H1 (cell line): ENCODE measurements at regions not wholly inside any gene's neighbourhood (a gene's known extent, or its start where the extent isn't known, plus 50 kb on each side); places are given as distances from the start of the nearest gene placed in this dataset.

Experiments
- CTCF ChIA-PET: fragments of 300-600 bp; sonication (Branson Sonifier 250); formaldehyde crosslinking; loops from one replicate; lab custom pipeline; 2021; ENCODE audit not compliant: partially characterized antibody; lab: Charles Lee
- POLR2A ChIA-PET: fragments of 300-600 bp; sonication (Branson Sonifier 250); formaldehyde crosslinking; loops from one replicate; lab custom pipeline; 2021; ENCODE audit warnings: inconsistent platforms; ENCODE audit not compliant: partially characterized antibody; lab: Charles Lee
- DNase-seq, 2 experiments: peaks; one replicate each; pipeline versions ENCODE4 v3.0.0 to v3.0.0-alpha.2; 2010 to 2022; ENCODE audit warnings: low spot score in 2 of 2, low read depth in 1 of 2, mixed read lengths in 1 of 2
- FAIRE-seq: peaks from 2 replicates; lab custom pipeline; 2011; peaks lifted over from hg19 to GRCh38; lab: Jason Lieb, UNC
- H2AFZ ChIP-seq: 2 replicates; pipeline ENCODE4 v1.8.1; 2012; ENCODE audit warnings: low read length, inconsistent platforms
- H2AK5ac ChIP-seq: 2 replicates; pipeline ENCODE4 v1.6.1; 2013; ENCODE audit warnings: low read depth, low read length
- H2BK120ac ChIP-seq: replicated peaks from 2 replicates; pipeline ENCODE3; 2013; ENCODE audit warnings: low read depth, low read length, inconsistent platforms
- H2BK12ac ChIP-seq: 2 replicates; pipeline ENCODE4 v1.6.1; 2013; ENCODE audit warnings: low read depth, low read length
- H2BK15ac ChIP-seq: 2 replicates; pipeline ENCODE4 v1.6.1; 2013; ENCODE audit warnings: low read length
- H2BK20ac ChIP-seq: 2 replicates; pipeline ENCODE4 v1.6.1; 2013; ENCODE audit warnings: low read length
- H2BK5ac ChIP-seq: 2 replicates; pipeline ENCODE4 v1.6.1; 2013; ENCODE audit warnings: low read depth, low read length
- H3K14ac ChIP-seq: 2 replicates; pipeline ENCODE4 v1.6.1; 2013; ENCODE audit warnings: inconsistent platforms; ENCODE audit not compliant: insufficient read length
- H3K18ac ChIP-seq: 2 replicates; pipeline ENCODE4 v1.6.1; 2013; ENCODE audit warnings: low read length; ENCODE audit errors: extremely low read depth
- H3K23ac ChIP-seq: 2 replicates; pipeline ENCODE4 v1.6.1; 2013; ENCODE audit warnings: inconsistent platforms; ENCODE audit not compliant: insufficient read length
- H3K23me2 ChIP-seq: 2 replicates; pipeline ENCODE4 v1.6.1; 2013; ENCODE audit warnings: low read depth, low read length
- H3K27ac ChIP-seq: 2 replicates; pipeline ENCODE4 v1.6.1; 2011; ENCODE audit warnings: low read depth, low read length, inconsistent platforms
- H3K27me3 ChIP-seq, 4 experiments: replicated peaks in 1 of 4; 1 replicate in 1 of 4; 2 replicates in 3 of 4; pipeline versions ENCODE4 v1.6.1 to v1.8.1; 2011 to 2013; ENCODE audit warnings: low read length in 3 of 4, mild to moderate bottlenecking in 3 of 4, inconsistent platforms in 2 of 4, mixed read lengths in 2 of 4, moderate library complexity in 1 of 4; ENCODE audit not compliant: control insufficient read depth in 3 of 4, insufficient read depth in 3 of 4; ENCODE audit errors: extremely low read depth in 1 of 4
- H3K36me3 ChIP-seq, 4 experiments: 2 replicates each; pipeline versions ENCODE4 v1.6.1 to v1.8.1; 2011 to 2013; ENCODE audit warnings: mild to moderate bottlenecking in 4 of 4, low read length in 3 of 4, moderate library complexity in 2 of 4, control low read depth in 1 of 4, inconsistent platforms in 1 of 4; ENCODE audit not compliant: insufficient read depth in 4 of 4, control insufficient read depth in 2 of 4
- H3K4ac ChIP-seq: replicated peaks from 2 replicates; pipeline ENCODE3; 2013; ENCODE audit warnings: low read length, low read depth, mixed read lengths, inconsistent platforms; ENCODE audit not compliant: insufficient read length
- H3K4me1 ChIP-seq, 4 experiments: replicated peaks in 1 of 4; 1 replicate in 1 of 4; 2 replicates in 3 of 4; pipeline versions ENCODE4 v1.6.1 to v1.8.1; 2011 to 2013; ENCODE audit warnings: low read length in 3 of 4, inconsistent platforms in 2 of 4, mixed read lengths in 1 of 4; ENCODE audit not compliant: insufficient read depth in 4 of 4, control insufficient read depth in 3 of 4
- H3K4me2 ChIP-seq, 2 experiments: 2 replicates each; pipeline versions ENCODE4 v1.6.1 to v1.8.1; 2011 to 2013; ENCODE audit warnings: low read depth in 2 of 2, low read length in 2 of 2, control low read depth in 1 of 2, inconsistent platforms in 1 of 2, mild to moderate bottlenecking in 1 of 2; ENCODE audit not compliant: insufficient read depth in 1 of 2
- H3K4me3 ChIP-seq, 4 experiments: fragments of 200-600, 300-600 bp in 1 of 4; sonication (generic), shearing (Covaris generic), sonication (Bioruptor Twin) in 1 of 4; 2 replicates each; pipeline versions ENCODE4 v1.5.1 to v1.8.1; 2011 to 2016; ENCODE audit warnings: low read length in 4 of 4, low read depth in 3 of 4, control low read depth in 2 of 4, inconsistent platforms in 2 of 4, mild to moderate bottlenecking in 2 of 4, mixed read lengths in 1 of 4, moderate library complexity in 1 of 4; ENCODE audit not compliant: insufficient read depth in 2 of 4; ENCODE audit errors: extremely low read depth in 1 of 4
- H3K56ac ChIP-seq: replicated peaks from 2 replicates; pipeline ENCODE3; 2013; ENCODE audit warnings: low read depth, mild to moderate bottlenecking, mixed read lengths, low read length, inconsistent platforms; ENCODE audit not compliant: insufficient read length
- H3K79me1 ChIP-seq: 2 replicates; pipeline ENCODE4 v1.6.1; 2013; ENCODE audit warnings: low read depth, low read length, control low read depth
- H3K79me2 ChIP-seq, 2 experiments: 2 replicates each; pipeline versions ENCODE4 v1.6.1 to v1.8.1; 2012 to 2013; ENCODE audit warnings: low read length in 2 of 2, mild to moderate bottlenecking in 2 of 2, inconsistent platforms in 1 of 2; ENCODE audit not compliant: insufficient read depth in 2 of 2, control insufficient read depth in 1 of 2
- H3K9ac ChIP-seq, 4 experiments: replicated peaks in 1 of 4; 1 replicate in 1 of 4; 2 replicates in 3 of 4; pipeline versions ENCODE4 v1.6.1 to v1.8.1; 2011 to 2013; ENCODE audit warnings: low read depth in 3 of 4, low read length in 3 of 4, control low read depth in 2 of 4, mild to moderate bottlenecking in 2 of 4, moderate library complexity in 2 of 4, inconsistent platforms in 1 of 4; ENCODE audit errors: extremely low read depth in 1 of 4
- H3K9me3 ChIP-seq, 2 experiments: 2 replicates each; pipeline versions ENCODE4 v1.6.1 to v1.8.1; 2012 to 2013; ENCODE audit warnings: mild to moderate bottlenecking in 2 of 2, moderate library complexity in 2 of 2, control low read depth in 1 of 2, inconsistent platforms in 1 of 2, low read depth in 1 of 2, low read length in 1 of 2, mixed read lengths in 1 of 2; ENCODE audit not compliant: insufficient read depth in 2 of 2
- H4K20me1 ChIP-seq, 2 experiments: replicated peaks in 1 of 2; 2 replicates each; pipeline versions ENCODE3 to v1.8.1; 2011 to 2013; ENCODE audit warnings: inconsistent platforms in 2 of 2, low read length in 2 of 2, mild to moderate bottlenecking in 1 of 2; ENCODE audit not compliant: insufficient read depth in 2 of 2, control insufficient read depth in 1 of 2
- H4K5ac ChIP-seq: 2 replicates; pipeline ENCODE4 v1.6.1; 2013; ENCODE audit warnings: low read length, low read depth, mixed read lengths, inconsistent platforms; ENCODE audit not compliant: insufficient read length
- H4K8ac ChIP-seq: 2 replicates; pipeline ENCODE4 v1.8.0; 2013; ENCODE audit warnings: mild to moderate bottlenecking, moderate library complexity, low read length, inconsistent platforms; ENCODE audit not compliant: insufficient read depth; ENCODE audit errors: extremely low read depth
- H4K91ac ChIP-seq: replicated peaks from 2 replicates; pipeline ENCODE3; 2013; ENCODE audit warnings: low read length, mixed read lengths, inconsistent platforms; ENCODE audit not compliant: insufficient read length
- ASH2L ChIP-seq: fragments of 200-600, 300-600 bp; sonication (generic); IDR thresholded peaks from one replicate; pipeline ENCODE4 v1.7.1; 2017; ENCODE audit warnings: low read length
- CBX8 ChIP-seq: fragments of 300-800, 300-1000 bp; sonication (generic); IDR thresholded peaks from 2 replicates; pipeline ENCODE4 v1.7.1; 2016; ENCODE audit warnings: low read depth, low read length, borderline replicate concordance
- EP300 ChIP-seq, 2 experiments: IDR thresholded peaks; 1 replicate in 1 of 2; 2 replicates in 1 of 2; pipeline ENCODE4 v1.6.1; 2011 to 2012; ENCODE audit warnings: low read depth in 2 of 2, low read length in 2 of 2, mild to moderate bottlenecking in 2 of 2, borderline replicate concordance in 1 of 2, inconsistent platforms in 1 of 2, moderate library complexity in 1 of 2
- EZH2 ChIP-seq: fragments of 200-600 bp; sonication (generic); IDR thresholded peaks from 2 replicates; pipeline ENCODE4 v1.7.1; 2012; ENCODE audit warnings: low read depth, mild to moderate bottlenecking, moderate library complexity, low read length, inconsistent platforms; ENCODE audit not compliant: severe bottlenecking
- FOSL1 ChIP-seq: IDR thresholded peaks from 2 replicates; pipeline ENCODE4 v1.6.1; 2011; ENCODE audit warnings: mild to moderate bottlenecking, low read depth, low read length, moderate library complexity; ENCODE audit not compliant: insufficient read depth
- NRF1 ChIP-seq: IDR thresholded peaks from 2 replicates; pipeline ENCODE4 v1.6.1; 2011; ENCODE audit warnings: mild to moderate bottlenecking, low read depth, low read length, improper control_type of control experiment
- RBBP5 ChIP-seq: IDR thresholded peaks from 2 replicates; pipeline ENCODE4 v1.7.1; 2012; ENCODE audit warnings: low read depth, mild to moderate bottlenecking, inconsistent platforms, low read length, moderate library complexity, borderline replicate concordance
- RFX5 ChIP-seq: IDR thresholded peaks from 2 replicates; pipeline ENCODE4 v1.6.1; 2011; ENCODE audit warnings: low read depth, low read length, improper control_type of control experiment, borderline replicate concordance
- SAP30 ChIP-seq: fragments of 300-600 bp; sonication (generic); IDR thresholded peaks from 2 replicates; pipeline ENCODE4 v1.7.1; 2012; ENCODE audit warnings: low read length, moderate library complexity, mild to moderate bottlenecking, inconsistent platforms; ENCODE audit not compliant: insufficient read depth, insufficient replicate concordance
- SP1 ChIP-seq: IDR thresholded peaks from 2 replicates; pipeline ENCODE4 v1.6.1; 2011; ENCODE audit warnings: low read depth, low read length
- SRF ChIP-seq: IDR thresholded peaks from 2 replicates; pipeline ENCODE4 v1.6.1; 2011; ENCODE audit warnings: mild to moderate bottlenecking, low read depth, low read length, moderate library complexity
- TAF7 ChIP-seq: optimal IDR thresholded peaks from 2 replicates; pipeline ENCODE3; 2011; ENCODE audit warnings: low read depth, mild to moderate bottlenecking, inconsistent platforms, low read length, moderate library complexity, borderline replicate concordance
- WGBS, 2 experiments: shearing (Covaris generic) in 1 of 2; methylation state at CpG; one replicate each; pipeline versions ENCODE4 v1.1.6 to v1.1.7; 2013 to 2015; ENCODE audit warnings: low lambda C conversion rate in 2 of 2, mixed read lengths in 2 of 2, inconsistent platforms in 1 of 2, low coverage in 1 of 2, missing lambda C conversion rate in 1 of 2; ENCODE audit not compliant: insufficient replicate concordance in 2 of 2, insufficient coverage in 1 of 2, insufficient read length in 1 of 2; ENCODE audit errors: extremely low coverage in 1 of 2, missing lambda C conversion rate in 1 of 2; 5-methylcytosine and 5-hydroxymethylcytosine counted together
- TF ChIP-seq, protein P1 (sequence below): IDR thresholded peaks from 2 replicates; pipeline ENCODE4 v1.6.1; 2012; ENCODE audit warnings: inconsistent platforms

DNA sequence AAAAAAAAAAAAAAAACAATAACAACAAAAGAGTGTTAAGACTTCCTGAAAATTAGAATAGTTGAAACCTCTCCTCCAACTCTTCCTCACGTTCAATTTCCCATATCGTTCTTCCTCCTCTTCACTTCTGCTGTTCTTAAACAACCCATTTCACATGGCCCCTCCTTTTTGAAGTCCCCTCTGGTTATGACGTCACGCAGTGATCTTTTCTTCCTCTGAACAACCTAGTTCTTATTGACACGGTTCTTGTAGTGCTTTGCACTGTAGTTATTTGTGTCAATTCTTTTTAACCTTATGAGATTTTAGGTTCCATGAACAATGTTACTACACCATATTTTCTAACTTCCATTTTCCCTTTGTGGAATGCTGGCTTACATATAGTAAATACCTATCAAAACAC lies 69.5 kb upstream of the RGPD4 start:
- H2AFZ ChIP-seq = no peak overlapping the region
- H3K4me2 ChIP-seq = no peak overlapping the region
- H2BK120ac ChIP-seq = no peak overlapping the region
- no peak overlapping the region for H3K27ac ChIP-seq
- no peaks in the 10 kb centered on the region for H3K4me1 ChIP-seq
- H2BK5ac ChIP-seq = no peak overlapping the region
- H3K18ac ChIP-seq = no peak overlapping the region
- FAIRE-seq (no peak), DNase-seq (no peak)
- no peak overlapping the region for H3K4me3 ChIP-seq
- no peak overlapping the region for H4K91ac ChIP-seq
- no peaks in the 10 kb centered on the region for H3K79me2 ChIP-seq
- 94 to 100% methylated on average over 2 to 5 of the region's 5 CpGs for WGBS, 2 experiments
- no peaks in the 10 kb centered on the region for H4K20me1 ChIP-seq
- no peak overlapping the region for H2BK12ac ChIP-seq
- H4K5ac ChIP-seq = no peak overlapping the region
- no peaks in the 10 kb centered on the region for H3K9me3 ChIP-seq
- no peak overlapping the region for H3K9ac ChIP-seq
- no peaks in the 10 kb centered on the region for H3K27me3 ChIP-seq
- H3K23me2 ChIP-seq = no peaks in the 10 kb centered on the region
- no peak overlapping the region for H2BK15ac ChIP-seq
- H3K79me1 ChIP-seq = no peaks in the 10 kb centered on the region
- no peak overlapping the region for H3K23ac ChIP-seq
- no peaks in the 10 kb centered on the region for H3K36me3 ChIP-seq
- H4K8ac ChIP-seq = no peak overlapping the region
- POLR2A ChIA-PET = no interaction called here
- no peak overlapping the region for H2AK5ac ChIP-seq
- H3K14ac ChIP-seq = no peak overlapping the region
- no peak overlapping the region for H3K56ac ChIP-seq
- H2BK20ac ChIP-seq = no peak overlapping the region
- CTCF ChIA-PET = interaction anchor here (1.0 kb wide), 1 partner anchor 11 kb away, joined by 3 read pairs; no protein-coding TSS in a partner anchor
- no peak overlapping the region for H3K4ac ChIP-seq
- TF ChIP-seq ASH2L (no peak), CBX8 (no peak), NRF1 (no peak), RFX5 (no peak), TAF7 (no peak), SAP30 (no peak), FOSL1 (no peak), SRF (no peak), EP300 (IDR thresholded peaks at IDR 0.05; ENCODE audit: borderline replicate concordance in 1 of 2, low read depth in 2 of 2, low read length in 2 of 2) (no peak), EZH2 (no peak), SP1 (no peak), RBBP5 (no peak)
- TF ChIP-seq, protein P1, sequence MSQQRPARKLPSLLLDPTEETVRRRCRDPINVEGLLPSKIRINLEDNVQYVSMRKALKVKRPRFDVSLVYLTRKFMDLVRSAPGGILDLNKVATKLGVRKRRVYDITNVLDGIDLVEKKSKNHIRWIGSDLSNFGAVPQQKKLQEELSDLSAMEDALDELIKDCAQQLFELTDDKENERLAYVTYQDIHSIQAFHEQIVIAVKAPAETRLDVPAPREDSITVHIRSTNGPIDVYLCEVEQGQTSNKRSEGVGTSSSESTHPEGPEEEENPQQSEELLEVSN = no peak
